Trophoblast cell (in vitro differentiated cells and primary cell): ENCODE measurements at regions not wholly inside any gene's neighbourhood (a gene's known extent, or its start where the extent isn't known, plus 50 kb on each side); places are given as distances from the start of the nearest gene placed in this dataset.
"Not testable (repeated sequence)": the region's sequence is repeated elsewhere in the genome, so short reads cannot be mapped to it uniquely, and the experiment has no call there.

ENCODE experiments used
- DNase-seq, 2 donors: peaks; one replicate each; pipeline ENCODE4 v3.0.0-alpha.2; 2016
- H2AFZ ChIP-seq: 2 replicates; pipeline ENCODE4 v1.6.1; 2013; ENCODE audit warnings: low read length, moderate library complexity, mild to moderate bottlenecking; ENCODE audit not compliant: insufficient read depth, poor library complexity
- H2AK5ac ChIP-seq: 2 replicates; pipeline ENCODE4 v1.6.1; 2013; ENCODE audit warnings: mild to moderate bottlenecking, low read length
- H2BK120ac ChIP-seq: 2 replicates; pipeline ENCODE4 v1.6.1; 2013; ENCODE audit warnings: low read length, mild to moderate bottlenecking, moderate library complexity; ENCODE audit not compliant: insufficient read depth, poor library complexity
- H2BK12ac ChIP-seq: 2 replicates; pipeline ENCODE4 v1.6.1; 2013; ENCODE audit warnings: mild to moderate bottlenecking, low read length, moderate library complexity
- H2BK5ac ChIP-seq: 2 replicates; pipeline ENCODE4 v1.6.1; 2013; ENCODE audit warnings: low read length, low read depth, moderate library complexity, mild to moderate bottlenecking; ENCODE audit not compliant: poor library complexity
- H3K14ac ChIP-seq: 2 replicates; pipeline ENCODE4 v1.6.1; 2013; ENCODE audit warnings: mild to moderate bottlenecking, low read length
- H3K18ac ChIP-seq: 2 replicates; pipeline ENCODE4 v1.6.1; 2013; ENCODE audit warnings: mild to moderate bottlenecking, low read length
- H3K23ac ChIP-seq: 2 replicates; pipeline ENCODE4 v1.6.1; 2013; ENCODE audit warnings: low read length
- H3K27ac ChIP-seq: 2 replicates; pipeline ENCODE4 v1.5.1; 2013; ENCODE audit warnings: low read depth, mild to moderate bottlenecking, inconsistent platforms, low read length, moderate library complexity
- H3K27me3 ChIP-seq: 2 replicates; pipeline ENCODE4 v1.6.1; 2013; ENCODE audit warnings: inconsistent platforms, mild to moderate bottlenecking, low read length, moderate library complexity; ENCODE audit not compliant: insufficient read depth
- H3K36me3 ChIP-seq, 2 experiments: 1 replicate in 1 of 2; 2 replicates in 1 of 2; pipeline ENCODE4 v1.6.1; 2013; ENCODE audit warnings: low read length in 2 of 2, mild to moderate bottlenecking in 2 of 2, moderate library complexity in 1 of 2; ENCODE audit not compliant: insufficient read depth in 2 of 2, control insufficient read depth in 1 of 2
- H3K4ac ChIP-seq: 2 replicates; pipeline ENCODE4 v1.6.1; 2013; ENCODE audit warnings: low read depth, mild to moderate bottlenecking, low read length, moderate library complexity
- H3K4me1 ChIP-seq, 2 experiments: 1 replicate in 1 of 2; 2 replicates in 1 of 2; pipeline ENCODE4 v1.6.1; 2013; ENCODE audit warnings: low read length in 2 of 2, mild to moderate bottlenecking in 2 of 2, moderate library complexity in 1 of 2; ENCODE audit not compliant: insufficient read depth in 2 of 2, control insufficient read depth in 1 of 2
- H3K4me2 ChIP-seq: 2 replicates; pipeline ENCODE4 v1.6.1; 2013; ENCODE audit warnings: inconsistent platforms, mild to moderate bottlenecking, low read length, moderate library complexity
- H3K4me3 ChIP-seq: 2 replicates; pipeline ENCODE4 v1.5.1; 2013; ENCODE audit warnings: mild to moderate bottlenecking, low read depth, low read length, inconsistent platforms
- H3K79me1 ChIP-seq: one replicate; pipeline ENCODE4 v1.6.1; 2013; ENCODE audit warnings: low read length
- H3K79me2 ChIP-seq: 2 replicates; pipeline ENCODE4 v1.6.1; 2013; ENCODE audit warnings: low read length, mild to moderate bottlenecking; ENCODE audit not compliant: control insufficient read depth, insufficient read depth, poor library complexity
- H3K9ac ChIP-seq: 2 replicates; pipeline ENCODE4 v1.6.1; 2013; ENCODE audit warnings: mild to moderate bottlenecking, low read length
- H3K9me3 ChIP-seq: 2 replicates; pipeline ENCODE4 v1.6.1; 2013; ENCODE audit warnings: low read depth, mild to moderate bottlenecking, control low read depth, inconsistent platforms, low read length; ENCODE audit not compliant: insufficient read depth
- H4K12ac ChIP-seq: 2 replicates; pipeline ENCODE4 v1.6.1; 2013; ENCODE audit warnings: low read depth, mild to moderate bottlenecking, low read length, moderate library complexity
- H4K8ac ChIP-seq: 2 replicates; pipeline ENCODE4 v1.6.1; 2013; ENCODE audit warnings: low read depth, mild to moderate bottlenecking, low read length, moderate library complexity
- H4K91ac ChIP-seq: one replicate; pipeline ENCODE4 v1.6.1; 2013; ENCODE audit warnings: low read depth, mild to moderate bottlenecking, low read length, moderate library complexity
- WGBS: extraction: QIAGEN DNeasy Blood & Tissue Kit; methylation state at CpG from one replicate; pipeline ENCODE4 v1.1.7; 2013; ENCODE audit warnings: missing lambda C conversion rate; ENCODE audit not compliant: insufficient read length, insufficient coverage; ENCODE audit errors: extremely low coverage; 5-methylcytosine and 5-hydroxymethylcytosine counted together

DNA sequence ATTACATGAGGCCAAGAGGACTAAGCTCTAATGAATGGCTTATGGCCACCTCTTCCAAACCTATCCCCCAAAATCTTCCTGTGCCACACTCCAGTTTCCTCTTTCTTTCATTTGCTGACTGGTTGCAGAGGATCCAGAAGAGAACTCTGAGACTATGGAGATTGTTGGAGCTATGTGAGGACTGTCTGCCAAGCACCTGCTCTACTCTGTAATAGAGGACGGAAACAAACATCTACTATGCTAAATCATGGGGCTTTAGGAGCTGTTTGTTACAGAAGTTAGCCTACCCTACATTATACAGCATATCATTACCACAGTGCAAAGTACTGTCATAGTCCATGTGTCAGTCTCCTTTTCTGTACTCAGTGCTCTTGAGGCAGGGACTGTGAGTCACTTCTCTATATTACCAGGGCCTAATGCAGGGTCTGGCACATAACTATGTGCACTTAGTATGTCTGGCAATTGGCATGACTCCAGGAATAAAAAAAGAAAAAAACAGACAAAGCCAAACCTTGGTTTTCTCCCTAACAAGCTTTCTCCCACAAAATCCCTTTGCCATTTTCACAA is 95.1 kb downstream of the RPAP3 start:
- Histone ChIP-seq H3K23ac (no peak overlapping the region), H3K79me1 (no peaks in the 10 kb centered on the region), H3K79me2 (no peaks in the 10 kb centered on the region), H2BK120ac (no peak overlapping the region), H4K91ac (no peak overlapping the region), H3K9ac (no peak overlapping the region), H3K27ac (no peak overlapping the region), H2AFZ (no peak overlapping the region), H3K4ac (no peak overlapping the region), H3K4me2 (no peak overlapping the region), H3K18ac (no peak overlapping the region), H4K12ac (no peak overlapping the region), H3K27me3 (no peaks in the 10 kb centered on the region), H2AK5ac (no peak overlapping the region), H3K9me3 (peaks cover 16% of the 10 kb centered on the region), H4K8ac (no peak overlapping the region), H3K4me3 (no peak overlapping the region), H3K4me1 (no peaks in the 10 kb centered on the region), H2BK5ac (no peak overlapping the region), H3K36me3 (peaks cover 5 to 9% of the 10 kb centered on the region in 2 experiments), H3K14ac (no peak overlapping the region), H2BK12ac (no peak overlapping the region)
- DNase-seq = no peak
- WGBS = no CpG with 5 or more reads among the region's 1 CpG

DNA sequence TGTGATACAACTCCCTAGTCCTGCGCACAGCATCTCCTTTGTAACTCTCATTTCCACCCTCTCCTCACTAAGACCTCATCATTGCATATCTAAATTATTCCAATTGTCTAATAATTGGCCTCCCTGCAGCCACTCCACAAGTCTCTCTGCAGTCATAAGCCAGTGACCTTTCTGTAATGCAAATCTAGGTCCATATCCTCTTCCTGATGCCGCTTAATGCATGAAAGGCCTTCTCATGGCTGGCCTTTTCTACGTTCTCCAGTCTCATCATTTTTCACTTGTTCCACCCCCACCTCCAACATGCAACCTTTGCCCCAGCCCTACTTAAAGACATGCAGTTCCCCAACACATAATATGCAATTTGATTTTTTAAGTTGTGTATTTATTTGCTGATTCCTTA is 96.0 kb downstream of the RPAP3 start:
- Histone ChIP-seq H3K9me3 (peaks cover 20% of the 10 kb centered on the region), H4K12ac (no peak overlapping the region), H2AK5ac (no peak overlapping the region), H3K9ac (no peak overlapping the region), H3K23ac (no peak overlapping the region), H3K14ac (no peak overlapping the region), H2AFZ (no peak overlapping the region), H3K27me3 (no peaks in the 10 kb centered on the region), H2BK120ac (no peak overlapping the region), H3K4me2 (no peak overlapping the region), H3K4me3 (no peak overlapping the region), H2BK5ac (no peak overlapping the region), H3K18ac (no peak overlapping the region), H4K91ac (no peak overlapping the region), H3K79me2 (no peaks in the 10 kb centered on the region), H2BK12ac (no peak overlapping the region), H3K27ac (no peak overlapping the region), H3K4ac (no peak overlapping the region), H4K8ac (no peak overlapping the region), H3K79me1 (no peaks in the 10 kb centered on the region), H3K36me3 (peaks cover 5 to 11% of the 10 kb centered on the region in 2 experiments), H3K4me1 (no peaks in the 10 kb centered on the region)
- no CpG with 5 or more reads among the region's 3 CpGs for WGBS
- no peak for DNase-seq

DNA sequence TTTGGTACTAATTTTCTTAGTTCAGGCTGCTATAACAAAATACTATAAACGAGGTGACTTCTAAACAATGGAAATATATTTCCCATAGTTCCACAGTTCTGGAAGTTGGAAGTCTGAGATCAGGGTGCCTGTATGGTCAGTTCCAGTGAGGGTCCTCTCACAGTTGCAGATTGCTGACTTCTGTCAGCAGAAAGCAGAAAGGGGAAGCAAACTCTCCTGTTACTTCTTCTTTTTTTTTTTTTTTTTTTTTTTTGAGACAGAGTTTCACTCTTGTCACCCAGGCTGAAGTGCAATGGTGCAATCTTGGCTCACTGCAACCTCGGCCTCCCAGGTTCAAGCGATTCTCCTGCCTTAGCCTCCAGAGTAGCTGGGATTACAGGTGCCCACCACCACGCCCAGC is 97.2 kb downstream of the RPAP3 start:
- not testable (repeated sequence) for H2BK5ac ChIP-seq, DNase-seq, H3K4me3 ChIP-seq, H3K27me3 ChIP-seq, H2BK12ac ChIP-seq, H3K14ac ChIP-seq, H3K36me3 ChIP-seq, H4K8ac ChIP-seq, H2AFZ ChIP-seq, H3K79me2 ChIP-seq, H2AK5ac ChIP-seq, H3K79me1 ChIP-seq, H2BK120ac ChIP-seq, H3K4me1 ChIP-seq, H4K91ac ChIP-seq, H3K18ac ChIP-seq, H3K23ac ChIP-seq, H4K12ac ChIP-seq, H3K4me2 ChIP-seq, H3K4ac ChIP-seq, H3K27ac ChIP-seq, H3K9ac ChIP-seq
- WGBS = no CpG with 5 or more reads among the region's 4 CpGs
- peaks cover 15% of the 10 kb centered on the region for H3K9me3 ChIP-seq

DNA sequence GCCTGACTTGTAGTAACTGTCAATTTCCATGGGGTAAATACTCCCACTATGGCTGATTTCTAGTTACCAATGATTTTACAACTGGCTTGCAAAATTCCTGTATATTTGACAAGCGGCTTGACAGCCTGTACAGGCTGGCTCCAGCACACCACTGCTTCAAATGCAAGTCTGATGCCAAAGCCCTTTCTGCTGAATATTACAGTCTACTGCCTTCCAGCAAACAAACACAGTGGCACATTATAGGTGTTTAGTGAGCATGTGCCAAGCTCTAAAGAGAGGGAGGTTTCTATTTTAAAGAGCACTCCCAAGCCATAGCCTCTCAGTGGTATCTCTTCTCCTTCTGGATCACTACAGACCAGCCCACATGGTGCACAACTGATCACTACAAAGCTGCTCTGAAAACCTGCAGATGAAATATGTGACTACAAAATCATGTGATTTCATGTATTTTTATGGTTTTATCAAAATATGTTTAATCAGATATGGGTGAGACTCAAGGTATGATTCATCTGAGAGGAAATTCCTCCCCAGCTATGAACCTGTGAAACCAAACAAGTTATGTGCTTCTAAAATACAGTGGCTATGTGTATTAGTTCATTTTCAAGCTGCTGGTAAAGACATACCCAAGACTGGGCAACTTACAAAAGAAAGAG is 101.5 kb downstream of the RPAP3 start:
- H2BK120ac ChIP-seq = no peak overlapping the region
- no peak overlapping the region for H3K4me3 ChIP-seq
- no peak overlapping the region for H4K12ac ChIP-seq
- H3K9me3 ChIP-seq = peaks cover 9% of the 10 kb centered on the region
- no peak overlapping the region for H3K14ac ChIP-seq
- no peaks in the 10 kb centered on the region for H3K4me1 ChIP-seq
- H4K91ac ChIP-seq = no peak overlapping the region
- H2BK12ac ChIP-seq = no peak overlapping the region
- no peak overlapping the region for H2AK5ac ChIP-seq
- H3K18ac ChIP-seq = no peak overlapping the region
- no peaks in the 10 kb centered on the region for H3K79me2 ChIP-seq
- H3K4me2 ChIP-seq = no peak overlapping the region
- H2BK5ac ChIP-seq = no peak overlapping the region
- no peak overlapping the region for H3K27ac ChIP-seq
- H4K8ac ChIP-seq = no peak overlapping the region
- H3K9ac ChIP-seq = no peak overlapping the region
- no peaks in the 10 kb centered on the region for H3K27me3 ChIP-seq
- peaks cover 0 to 3% of the 10 kb centered on the region in 2 experiments for H3K36me3 ChIP-seq
- H2AFZ ChIP-seq = no peak overlapping the region
- no peak overlapping the region for H3K4ac ChIP-seq
- DNase-seq = peak in 1 of 2 donors; percentile 67
- no peaks in the 10 kb centered on the region for H3K79me1 ChIP-seq
- no peak overlapping the region for H3K23ac ChIP-seq
- WGBS = no CpG with 5 or more reads among the region's 1 CpG
